AG08396 (cell line): ENCODE measurements at regions not wholly inside any gene's neighbourhood (a gene's known extent, or its start where the extent isn't known, plus 50 kb on each side); places are given as distances from the start of the nearest gene placed in this dataset.
A peak's percentile ranks its signal among the peaks of the same experiment; 100 is the strongest.

Source experiments
- DNase-seq: peaks from one replicate; pipeline ENCODE4 v3.0.0; 2012; ENCODE audit warnings: low spot score, mixed read lengths

- DNase-seq: no peak
These were observed 93.4 kb upstream of the SOD1 start for GRCh38 chr21:31566064-31566463.

GRCh38 chr21:31564439-31564838 lies 95.1 kb upstream of the SOD1 start:
- DNase-seq: no peak

- no peak for DNase-seq
These were observed 99.0 kb upstream of the SOD1 start for GRCh38 chr21:31560479-31560878.

GRCh38 chr21:31559368-31560119 lies 99.9 kb upstream of the SOD1 start:
- DNase-seq: peak; percentile 70

- DNase-seq: peak; percentile 90
These were observed 100.5 kb upstream of the SOD1 start for GRCh38 chr21:31558962-31559367.

GRCh38 chr21:31558189-31558961 lies 101.1 kb upstream of the SOD1 start:
- peak; percentile 17 for DNase-seq

GRCh38 chr21:31557421-31558188 lies 101.9 kb upstream of the SOD1 start:
- DNase-seq: no peak

GRCh38 chr21:31556662-31557061 lies 102.8 kb upstream of the SOD1 start:
- no peak for DNase-seq

GRCh38 chr21:31555741-31556191 lies 103.7 kb upstream of the SOD1 start:
- no peak for DNase-seq

GRCh38 chr21:31554511-31555022 lies 104.9 kb upstream of the SOD1 start:
- no peak for DNase-seq

GRCh38 chr21:31553926-31554325 lies 105.6 kb upstream of the SOD1 start:
- no peak for DNase-seq

GRCh38 chr21:31553461-31553860 lies 106.0 kb upstream of the SOD1 start:
- no peak for DNase-seq

GRCh38 chr21:31552826-31553225 lies 106.7 kb upstream of the SOD1 start:
- no peak for DNase-seq

GRCh38 chr21:31550070-31550469 lies 109.4 kb upstream of the SOD1 start:
- no peak for DNase-seq

GRCh38 chr21:31548688-31549087 lies 110.8 kb upstream of the SOD1 start:
- DNase-seq: no peak

- no peak for DNase-seq
These were observed 112.9 kb upstream of the SOD1 start for GRCh38 chr21:31546443-31547170.

GRCh38 chr21:31545036-31545435 lies 114.5 kb upstream of the SOD1 start:
- no peak for DNase-seq

GRCh38 chr21:31543191-31543590 lies 116.3 kb upstream of the SOD1 start:
- DNase-seq: no peak

GRCh38 chr21:31538816-31539215 lies 120.7 kb upstream of the SOD1 start:
- no peak for DNase-seq

GRCh38 chr21:31537872-31538576 lies 121.5 kb upstream of the SOD1 start:
- DNase-seq: no peak

- DNase-seq: no peak
These were observed 123.4 kb upstream of the SOD1 start for GRCh38 chr21:31536138-31536537.
